K562 (cell line): ENCODE measurements at regions not wholly inside any gene's neighbourhood (a gene's known extent, or its start where the extent isn't known, plus 50 kb on each side); places are given as distances from the start of the nearest gene placed in this dataset.

Source experiments
- FOXA3 ChIP-seq, 2 experiments: fragments of 450-650 bp in 1 of 2; sonication (generic) in 1 of 2; formaldehyde crosslinking; IDR thresholded peaks in 1 of 2; conservative IDR thresholded peaks in 1 of 2; 2 replicates each; pipeline versions ENCODE4 v1.4.0 to v1.8.0; 2020 to 2022; ENCODE audit warnings: mild to moderate bottlenecking in 2 of 2, missing genetic modification reagents in 1 of 2
- FOXJ3 ChIP-seq: sonication (generic); formaldehyde crosslinking; IDR thresholded peaks from 2 replicates; pipeline ENCODE4 v1.4.0; 2020; ENCODE audit warnings: mild to moderate bottlenecking, missing genetic modification reagents
- POLR2B ChIP-seq: fragments of 450-650 bp; IDR thresholded peaks from 2 replicates; pipeline ENCODE4 v1.6.1; 2018; ENCODE audit warnings: low read depth; ENCODE audit not compliant: partially characterized antibody
- TF ChIP-seq, protein P1 (sequence below): sonication (generic); formaldehyde crosslinking; IDR thresholded peaks from 2 replicates; pipeline ENCODE4 v1.8.0; 2023; ENCODE audit warnings: missing genetic modification reagents, mild to moderate bottlenecking, borderline replicate concordance
- TF ChIP-seq, protein P2 (sequence below): fragments of 450-650 bp; IDR thresholded peaks from 2 replicates; pipeline ENCODE4 v1.6.1; 2016; ENCODE audit warnings: mild to moderate bottlenecking, moderate library complexity
- TF ChIP-seq, protein P3 (sequence below): fragments of 450-650 bp; IDR thresholded peaks from 2 replicates; pipeline ENCODE4 v1.6.1; 2018; ENCODE audit not compliant: partially characterized antibody

DNA sequence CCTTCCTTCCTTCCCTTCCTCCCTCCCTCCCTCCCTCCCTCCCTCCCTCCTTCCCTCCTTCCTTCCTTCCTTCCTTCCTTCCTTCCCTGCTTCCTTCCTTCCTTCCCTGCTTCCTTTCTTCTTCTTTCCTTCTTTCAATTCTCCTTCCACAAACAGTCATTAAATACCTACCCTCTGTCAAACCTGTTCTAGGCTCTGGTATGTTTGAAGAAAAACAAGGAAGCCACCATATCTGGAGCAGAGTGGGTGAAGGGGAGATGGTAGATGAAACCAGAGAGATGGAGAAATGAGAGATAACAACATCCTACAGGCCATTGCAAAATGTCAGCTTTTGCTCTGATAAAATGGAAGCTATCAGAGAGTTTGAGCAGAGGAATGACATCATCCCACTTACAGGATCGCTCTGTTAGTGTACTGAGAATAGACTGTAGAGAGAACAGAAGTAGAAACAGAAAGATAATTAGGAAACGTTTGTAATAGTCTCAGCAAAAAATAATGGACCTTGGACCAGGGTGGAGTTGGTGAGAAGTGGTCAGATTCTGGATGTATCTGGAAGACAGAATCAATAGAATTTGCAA lies 334.0 kb downstream of the STIM2 start (continued):
- TF ChIP-seq, protein P1, sequence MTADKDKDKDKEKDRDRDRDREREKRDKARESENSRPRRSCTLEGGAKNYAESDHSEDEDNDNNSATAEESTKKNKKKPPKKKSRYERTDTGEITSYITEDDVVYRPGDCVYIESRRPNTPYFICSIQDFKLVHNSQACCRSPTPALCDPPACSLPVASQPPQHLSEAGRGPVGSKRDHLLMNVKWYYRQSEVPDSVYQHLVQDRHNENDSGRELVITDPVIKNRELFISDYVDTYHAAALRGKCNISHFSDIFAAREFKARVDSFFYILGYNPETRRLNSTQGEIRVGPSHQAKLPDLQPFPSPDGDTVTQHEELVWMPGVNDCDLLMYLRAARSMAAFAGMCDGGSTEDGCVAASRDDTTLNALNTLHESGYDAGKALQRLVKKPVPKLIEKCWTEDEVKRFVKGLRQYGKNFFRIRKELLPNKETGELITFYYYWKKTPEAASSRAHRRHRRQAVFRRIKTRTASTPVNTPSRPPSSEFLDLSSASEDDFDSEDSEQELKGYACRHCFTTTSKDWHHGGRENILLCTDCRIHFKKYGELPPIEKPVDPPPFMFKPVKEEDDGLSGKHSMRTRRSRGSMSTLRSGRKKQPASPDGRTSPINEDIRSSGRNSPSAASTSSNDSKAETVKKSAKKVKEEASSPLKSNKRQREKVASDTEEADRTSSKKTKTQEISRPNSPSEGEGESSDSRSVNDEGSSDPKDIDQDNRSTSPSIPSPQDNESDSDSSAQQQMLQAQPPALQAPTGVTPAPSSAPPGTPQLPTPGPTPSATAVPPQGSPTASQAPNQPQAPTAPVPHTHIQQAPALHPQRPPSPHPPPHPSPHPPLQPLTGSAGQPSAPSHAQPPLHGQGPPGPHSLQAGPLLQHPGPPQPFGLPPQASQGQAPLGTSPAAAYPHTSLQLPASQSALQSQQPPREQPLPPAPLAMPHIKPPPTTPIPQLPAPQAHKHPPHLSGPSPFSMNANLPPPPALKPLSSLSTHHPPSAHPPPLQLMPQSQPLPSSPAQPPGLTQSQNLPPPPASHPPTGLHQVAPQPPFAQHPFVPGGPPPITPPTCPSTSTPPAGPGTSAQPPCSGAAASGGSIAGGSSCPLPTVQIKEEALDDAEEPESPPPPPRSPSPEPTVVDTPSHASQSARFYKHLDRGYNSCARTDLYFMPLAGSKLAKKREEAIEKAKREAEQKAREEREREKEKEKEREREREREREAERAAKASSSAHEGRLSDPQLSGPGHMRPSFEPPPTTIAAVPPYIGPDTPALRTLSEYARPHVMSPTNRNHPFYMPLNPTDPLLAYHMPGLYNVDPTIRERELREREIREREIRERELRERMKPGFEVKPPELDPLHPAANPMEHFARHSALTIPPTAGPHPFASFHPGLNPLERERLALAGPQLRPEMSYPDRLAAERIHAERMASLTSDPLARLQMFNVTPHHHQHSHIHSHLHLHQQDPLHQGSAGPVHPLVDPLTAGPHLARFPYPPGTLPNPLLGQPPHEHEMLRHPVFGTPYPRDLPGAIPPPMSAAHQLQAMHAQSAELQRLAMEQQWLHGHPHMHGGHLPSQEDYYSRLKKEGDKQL (CRISPR knock-in tag): no peak
- TF ChIP-seq, protein P2, sequence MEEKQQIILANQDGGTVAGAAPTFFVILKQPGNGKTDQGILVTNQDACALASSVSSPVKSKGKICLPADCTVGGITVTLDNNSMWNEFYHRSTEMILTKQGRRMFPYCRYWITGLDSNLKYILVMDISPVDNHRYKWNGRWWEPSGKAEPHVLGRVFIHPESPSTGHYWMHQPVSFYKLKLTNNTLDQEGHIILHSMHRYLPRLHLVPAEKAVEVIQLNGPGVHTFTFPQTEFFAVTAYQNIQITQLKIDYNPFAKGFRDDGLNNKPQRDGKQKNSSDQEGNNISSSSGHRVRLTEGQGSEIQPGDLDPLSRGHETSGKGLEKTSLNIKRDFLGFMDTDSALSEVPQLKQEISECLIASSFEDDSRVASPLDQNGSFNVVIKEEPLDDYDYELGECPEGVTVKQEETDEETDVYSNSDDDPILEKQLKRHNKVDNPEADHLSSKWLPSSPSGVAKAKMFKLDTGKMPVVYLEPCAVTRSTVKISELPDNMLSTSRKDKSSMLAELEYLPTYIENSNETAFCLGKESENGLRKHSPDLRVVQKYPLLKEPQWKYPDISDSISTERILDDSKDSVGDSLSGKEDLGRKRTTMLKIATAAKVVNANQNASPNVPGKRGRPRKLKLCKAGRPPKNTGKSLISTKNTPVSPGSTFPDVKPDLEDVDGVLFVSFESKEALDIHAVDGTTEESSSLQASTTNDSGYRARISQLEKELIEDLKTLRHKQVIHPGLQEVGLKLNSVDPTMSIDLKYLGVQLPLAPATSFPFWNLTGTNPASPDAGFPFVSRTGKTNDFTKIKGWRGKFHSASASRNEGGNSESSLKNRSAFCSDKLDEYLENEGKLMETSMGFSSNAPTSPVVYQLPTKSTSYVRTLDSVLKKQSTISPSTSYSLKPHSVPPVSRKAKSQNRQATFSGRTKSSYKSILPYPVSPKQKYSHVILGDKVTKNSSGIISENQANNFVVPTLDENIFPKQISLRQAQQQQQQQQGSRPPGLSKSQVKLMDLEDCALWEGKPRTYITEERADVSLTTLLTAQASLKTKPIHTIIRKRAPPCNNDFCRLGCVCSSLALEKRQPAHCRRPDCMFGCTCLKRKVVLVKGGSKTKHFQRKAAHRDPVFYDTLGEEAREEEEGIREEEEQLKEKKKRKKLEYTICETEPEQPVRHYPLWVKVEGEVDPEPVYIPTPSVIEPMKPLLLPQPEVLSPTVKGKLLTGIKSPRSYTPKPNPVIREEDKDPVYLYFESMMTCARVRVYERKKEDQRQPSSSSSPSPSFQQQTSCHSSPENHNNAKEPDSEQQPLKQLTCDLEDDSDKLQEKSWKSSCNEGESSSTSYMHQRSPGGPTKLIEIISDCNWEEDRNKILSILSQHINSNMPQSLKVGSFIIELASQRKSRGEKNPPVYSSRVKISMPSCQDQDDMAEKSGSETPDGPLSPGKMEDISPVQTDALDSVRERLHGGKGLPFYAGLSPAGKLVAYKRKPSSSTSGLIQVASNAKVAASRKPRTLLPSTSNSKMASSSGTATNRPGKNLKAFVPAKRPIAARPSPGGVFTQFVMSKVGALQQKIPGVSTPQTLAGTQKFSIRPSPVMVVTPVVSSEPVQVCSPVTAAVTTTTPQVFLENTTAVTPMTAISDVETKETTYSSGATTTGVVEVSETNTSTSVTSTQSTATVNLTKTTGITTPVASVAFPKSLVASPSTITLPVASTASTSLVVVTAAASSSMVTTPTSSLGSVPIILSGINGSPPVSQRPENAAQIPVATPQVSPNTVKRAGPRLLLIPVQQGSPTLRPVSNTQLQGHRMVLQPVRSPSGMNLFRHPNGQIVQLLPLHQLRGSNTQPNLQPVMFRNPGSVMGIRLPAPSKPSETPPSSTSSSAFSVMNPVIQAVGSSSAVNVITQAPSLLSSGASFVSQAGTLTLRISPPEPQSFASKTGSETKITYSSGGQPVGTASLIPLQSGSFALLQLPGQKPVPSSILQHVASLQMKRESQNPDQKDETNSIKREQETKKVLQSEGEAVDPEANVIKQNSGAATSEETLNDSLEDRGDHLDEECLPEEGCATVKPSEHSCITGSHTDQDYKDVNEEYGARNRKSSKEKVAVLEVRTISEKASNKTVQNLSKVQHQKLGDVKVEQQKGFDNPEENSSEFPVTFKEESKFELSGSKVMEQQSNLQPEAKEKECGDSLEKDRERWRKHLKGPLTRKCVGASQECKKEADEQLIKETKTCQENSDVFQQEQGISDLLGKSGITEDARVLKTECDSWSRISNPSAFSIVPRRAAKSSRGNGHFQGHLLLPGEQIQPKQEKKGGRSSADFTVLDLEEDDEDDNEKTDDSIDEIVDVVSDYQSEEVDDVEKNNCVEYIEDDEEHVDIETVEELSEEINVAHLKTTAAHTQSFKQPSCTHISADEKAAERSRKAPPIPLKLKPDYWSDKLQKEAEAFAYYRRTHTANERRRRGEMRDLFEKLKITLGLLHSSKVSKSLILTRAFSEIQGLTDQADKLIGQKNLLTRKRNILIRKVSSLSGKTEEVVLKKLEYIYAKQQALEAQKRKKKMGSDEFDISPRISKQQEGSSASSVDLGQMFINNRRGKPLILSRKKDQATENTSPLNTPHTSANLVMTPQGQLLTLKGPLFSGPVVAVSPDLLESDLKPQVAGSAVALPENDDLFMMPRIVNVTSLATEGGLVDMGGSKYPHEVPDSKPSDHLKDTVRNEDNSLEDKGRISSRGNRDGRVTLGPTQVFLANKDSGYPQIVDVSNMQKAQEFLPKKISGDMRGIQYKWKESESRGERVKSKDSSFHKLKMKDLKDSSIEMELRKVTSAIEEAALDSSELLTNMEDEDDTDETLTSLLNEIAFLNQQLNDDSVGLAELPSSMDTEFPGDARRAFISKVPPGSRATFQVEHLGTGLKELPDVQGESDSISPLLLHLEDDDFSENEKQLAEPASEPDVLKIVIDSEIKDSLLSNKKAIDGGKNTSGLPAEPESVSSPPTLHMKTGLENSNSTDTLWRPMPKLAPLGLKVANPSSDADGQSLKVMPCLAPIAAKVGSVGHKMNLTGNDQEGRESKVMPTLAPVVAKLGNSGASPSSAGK: no peak
- no peak for TF ChIP-seq POLR2B
- no peak for TF ChIP-seq FOXJ3
- TF ChIP-seq, protein P3, sequence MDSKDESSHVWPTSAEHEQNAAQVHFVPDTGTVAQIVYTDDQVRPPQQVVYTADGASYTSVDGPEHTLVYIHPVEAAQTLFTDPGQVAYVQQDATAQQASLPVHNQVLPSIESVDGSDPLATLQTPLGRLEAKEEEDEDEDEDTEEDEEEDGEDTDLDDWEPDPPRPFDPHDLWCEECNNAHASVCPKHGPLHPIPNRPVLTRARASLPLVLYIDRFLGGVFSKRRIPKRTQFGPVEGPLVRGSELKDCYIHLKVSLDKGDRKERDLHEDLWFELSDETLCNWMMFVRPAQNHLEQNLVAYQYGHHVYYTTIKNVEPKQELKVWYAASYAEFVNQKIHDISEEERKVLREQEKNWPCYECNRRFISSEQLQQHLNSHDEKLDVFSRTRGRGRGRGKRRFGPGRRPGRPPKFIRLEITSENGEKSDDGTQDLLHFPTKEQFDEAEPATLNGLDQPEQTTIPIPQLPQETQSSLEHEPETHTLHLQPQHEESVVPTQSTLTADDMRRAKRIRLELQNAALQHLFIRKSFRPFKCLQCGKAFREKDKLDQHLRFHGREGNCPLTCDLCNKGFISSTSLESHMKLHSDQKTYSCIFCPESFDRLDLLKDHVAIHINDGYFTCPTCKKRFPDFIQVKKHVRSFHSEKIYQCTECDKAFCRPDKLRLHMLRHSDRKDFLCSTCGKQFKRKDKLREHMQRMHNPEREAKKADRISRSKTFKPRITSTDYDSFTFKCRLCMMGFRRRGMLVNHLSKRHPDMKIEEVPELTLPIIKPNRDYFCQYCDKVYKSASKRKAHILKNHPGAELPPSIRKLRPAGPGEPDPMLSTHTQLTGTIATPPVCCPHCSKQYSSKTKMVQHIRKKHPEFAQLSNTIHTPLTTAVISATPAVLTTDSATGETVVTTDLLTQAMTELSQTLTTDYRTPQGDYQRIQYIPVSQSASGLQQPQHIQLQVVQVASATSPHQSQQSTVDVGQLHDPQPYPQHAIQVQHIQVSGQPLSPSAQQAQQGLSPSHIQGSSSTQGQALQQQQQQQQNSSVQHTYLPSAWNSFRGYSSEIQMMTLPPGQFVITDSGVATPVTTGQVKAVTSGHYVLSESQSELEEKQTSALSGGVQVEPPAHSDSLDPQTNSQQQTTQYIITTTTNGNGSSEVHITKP: no peak
- no peak for TF ChIP-seq FOXA3 (CRISPR knock-in tag; conservative IDR thresholded peaks at IDR 0.05 in 1 of 2, IDR thresholded peaks at IDR 0.05 in 1 of 2)
